SU-DHL-6 (cell line): ENCODE measurements at regions not wholly inside any gene's neighbourhood (a gene's known extent, or its start where the extent isn't known, plus 50 kb on each side); places are given as distances from the start of the nearest gene placed in this dataset.

Experiments
- H2AFZ ChIP-seq: fragments of 200-600 bp; sonication (generic); 2 replicates; pipeline ENCODE4 v1.6.1; 2014; ENCODE audit warnings: low read depth, mild to moderate bottlenecking, moderate library complexity, mixed read lengths, antibody characterized with exemption, low read length; ENCODE audit not compliant: severe bottlenecking
- H3F3A ChIP-seq: fragments of 200-600 bp; shearing (Covaris generic); 2 replicates; pipeline ENCODE4 v1.6.0; 2016; ENCODE audit warnings: antibody characterized with exemption, mild to moderate bottlenecking; ENCODE audit not compliant: insufficient read depth
- H3K27ac ChIP-seq: fragments of 200-600 bp; sonication (generic); 2 replicates; pipeline ENCODE4 v1.5.1; 2016; ENCODE audit warnings: low read depth, mild to moderate bottlenecking, low read length, moderate library complexity, mixed read lengths
- H3K27me3 ChIP-seq: fragments of 200-600 bp; sonication (generic), shearing (Covaris generic); 2 replicates; pipeline ENCODE4 v1.6.0; 2014; ENCODE audit warnings: mild to moderate bottlenecking, low read length
- H3K36me3 ChIP-seq: fragments of 200-600 bp; sonication (generic); 2 replicates; pipeline ENCODE4 v1.6.1; 2014; ENCODE audit warnings: mild to moderate bottlenecking, low read length, mixed read lengths
- H3K4me2 ChIP-seq: fragments of 300-600, 200-600 bp; shearing (Covaris generic), sonication (generic); 2 replicates; pipeline ENCODE4 v1.6.0; 2014; ENCODE audit warnings: low read length, low read depth, mild to moderate bottlenecking; ENCODE audit not compliant: poor library complexity, severe bottlenecking
- H3K4me3 ChIP-seq: fragments of 200-600 bp; sonication (generic); 2 replicates; pipeline ENCODE4 v1.5.1; 2014; ENCODE audit warnings: antibody characterized with exemption, low read length, mild to moderate bottlenecking, mixed read lengths; ENCODE audit not compliant: insufficient read depth, poor library complexity, severe bottlenecking
- H3K79me2 ChIP-seq: fragments of 200-600 bp; sonication (generic); 2 replicates; pipeline ENCODE4 v1.6.1; 2014; ENCODE audit warnings: mild to moderate bottlenecking, low read length, moderate library complexity; ENCODE audit not compliant: insufficient read depth
- H3K9ac ChIP-seq: fragments of 200-600 bp; sonication (generic); 2 replicates; pipeline ENCODE4 v1.7.0; 2014; ENCODE audit warnings: mild to moderate bottlenecking, low read length
- H3K9me2 ChIP-seq: fragments of 200-600 bp; sonication (generic); replicated peaks from 2 replicates; pipeline ENCODE4 v1.6.1; 2014; ENCODE audit warnings: low read length; ENCODE audit not compliant: insufficient read depth
- H3K9me3 ChIP-seq: fragments of 200-600 bp; sonication (generic); 2 replicates; pipeline ENCODE4 v1.6.1; 2014; ENCODE audit warnings: low read length, mixed read lengths; ENCODE audit not compliant: insufficient read depth
- H4K20me1 ChIP-seq: fragments of 200-600 bp; sonication (generic); 2 replicates; pipeline ENCODE4 v1.6.1; 2014; ENCODE audit warnings: low read depth, mild to moderate bottlenecking, antibody characterized with exemption, low read length, moderate library complexity, mixed read lengths
- EZH2phosphoT487 ChIP-seq: fragments of 200-600 bp; sonication (generic), shearing (Covaris generic); conservative IDR thresholded peaks from 2 replicates; pipeline ENCODE4 v1.6.1; 2018; ENCODE audit warnings: mild to moderate bottlenecking, antibody characterized with exemption, low read length, moderate library complexity, mixed read lengths
- TF ChIP-seq, protein P1 (sequence below): fragments of 200-600 bp; sonication (generic); IDR thresholded peaks from one replicate; pipeline ENCODE4 v1.5.1; 2017; ENCODE audit warnings: antibody characterized with exemption, mild to moderate bottlenecking, low read length, moderate library complexity; ENCODE audit not compliant: insufficient read depth, poor library complexity, severe bottlenecking

DNA sequence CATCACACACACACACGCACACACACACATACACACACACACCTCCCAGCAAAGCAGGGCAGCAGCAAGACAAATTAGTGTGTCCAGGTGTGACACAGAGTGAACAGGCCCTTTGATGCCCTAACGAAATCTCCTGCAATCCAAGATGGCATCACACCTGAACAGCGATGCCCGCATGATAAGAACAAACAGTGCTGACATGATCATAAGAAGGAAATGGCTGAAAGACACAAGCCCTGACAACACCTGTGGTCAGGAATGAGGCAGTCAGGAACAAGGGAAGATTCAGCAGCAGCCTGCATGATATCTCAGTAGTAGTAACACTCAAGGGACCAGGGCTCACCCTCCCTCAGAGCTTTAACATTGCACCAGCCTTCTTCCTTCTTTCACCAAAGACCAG lies 156.9 kb downstream of the FAXC start:
- no peaks in the 10 kb centered on the region for H3K79me2 ChIP-seq
- no peaks in the 10 kb centered on the region for H4K20me1 ChIP-seq
- H3K4me2 ChIP-seq: no peak overlapping the region
- no peak overlapping the region for H3K27ac ChIP-seq
- H3K4me3 ChIP-seq: no peak overlapping the region
- no peaks in the 10 kb centered on the region for H3K9me2 ChIP-seq
- no peaks in the 10 kb centered on the region for H3K9me3 ChIP-seq
- no peak overlapping the region for H3K9ac ChIP-seq
- no peaks in the 10 kb centered on the region for H3F3A ChIP-seq
- no peak overlapping the region for H2AFZ ChIP-seq
- no peaks in the 10 kb centered on the region for H3K27me3 ChIP-seq
- no peak for TF ChIP-seq EZH2phosphoT487
- TF ChIP-seq, protein P1, sequence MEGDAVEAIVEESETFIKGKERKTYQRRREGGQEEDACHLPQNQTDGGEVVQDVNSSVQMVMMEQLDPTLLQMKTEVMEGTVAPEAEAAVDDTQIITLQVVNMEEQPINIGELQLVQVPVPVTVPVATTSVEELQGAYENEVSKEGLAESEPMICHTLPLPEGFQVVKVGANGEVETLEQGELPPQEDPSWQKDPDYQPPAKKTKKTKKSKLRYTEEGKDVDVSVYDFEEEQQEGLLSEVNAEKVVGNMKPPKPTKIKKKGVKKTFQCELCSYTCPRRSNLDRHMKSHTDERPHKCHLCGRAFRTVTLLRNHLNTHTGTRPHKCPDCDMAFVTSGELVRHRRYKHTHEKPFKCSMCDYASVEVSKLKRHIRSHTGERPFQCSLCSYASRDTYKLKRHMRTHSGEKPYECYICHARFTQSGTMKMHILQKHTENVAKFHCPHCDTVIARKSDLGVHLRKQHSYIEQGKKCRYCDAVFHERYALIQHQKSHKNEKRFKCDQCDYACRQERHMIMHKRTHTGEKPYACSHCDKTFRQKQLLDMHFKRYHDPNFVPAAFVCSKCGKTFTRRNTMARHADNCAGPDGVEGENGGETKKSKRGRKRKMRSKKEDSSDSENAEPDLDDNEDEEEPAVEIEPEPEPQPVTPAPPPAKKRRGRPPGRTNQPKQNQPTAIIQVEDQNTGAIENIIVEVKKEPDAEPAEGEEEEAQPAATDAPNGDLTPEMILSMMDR: no peak
- no peaks in the 10 kb centered on the region for H3K36me3 ChIP-seq

GRCh38 chr6:99189823-99190721 lies 159.4 kb downstream of the FAXC start:
- Histone ChIP-seq H3K9ac (no peak overlapping the region), H3K4me2 (no peak overlapping the region)

GRCh38 chr6:99187429-99187828 lies 162.0 kb downstream of the FAXC start:
- no peak overlapping the region for H2AFZ ChIP-seq
- no peak overlapping the region for H3K4me3 ChIP-seq
- H3K36me3 ChIP-seq: no peaks in the 10 kb centered on the region
- no peak overlapping the region for H3K27ac ChIP-seq
- H3K4me2 ChIP-seq: no peak overlapping the region
- no peaks in the 10 kb centered on the region for H3F3A ChIP-seq
- no peaks in the 10 kb centered on the region for H4K20me1 ChIP-seq
- no peak overlapping the region for H3K9ac ChIP-seq
- no peaks in the 10 kb centered on the region for H3K27me3 ChIP-seq
- no peak for TF ChIP-seq EZH2phosphoT487
- TF ChIP-seq, protein P1: no peak
- H3K9me2 ChIP-seq: no peaks in the 10 kb centered on the region
- H3K9me3 ChIP-seq: no peaks in the 10 kb centered on the region
- no peaks in the 10 kb centered on the region for H3K79me2 ChIP-seq

More at GRCh38 chr6:99189823-99190721, 159.4 kb downstream of the FAXC start:
- Histone ChIP-seq H4K20me1 (no peaks in the 10 kb centered on the region), H3K9me2 (no peaks in the 10 kb centered on the region), H3F3A (no peaks in the 10 kb centered on the region), H3K9me3 (no peaks in the 10 kb centered on the region), H3K27ac (no peak overlapping the region), H2AFZ (no peak overlapping the region), H3K27me3 (no peaks in the 10 kb centered on the region), H3K36me3 (no peaks in the 10 kb centered on the region), H3K4me3 (no peak overlapping the region), H3K79me2 (no peaks in the 10 kb centered on the region)
- TF ChIP-seq, protein P1: no peak
- TF ChIP-seq EZH2phosphoT487: no peak
